Left ventricle myocardium superior (tissue), 1 donor: ENCODE measurements at regions not wholly inside any gene's neighbourhood (a gene's known extent, or its start where the extent isn't known, plus 50 kb on each side); places are given as distances from the start of the nearest gene placed in this dataset.
A peak's percentile ranks its signal among the peaks of the same experiment; 100 is the strongest.

Experiments
- ATAC-seq: fragments of 200-7000 bp; cut with Tn5 transposase; one replicate; pipeline ENCODE4 v1.9.1; 2020; ENCODE audit warnings: mild to moderate bottlenecking, moderate library complexity
- DNase-seq: peaks from one replicate; pipeline ENCODE4 v3.0.0-alpha.2; 2020
- intact Hi-C: fragments of 100-400 bp; cut with micrococcal nuclease; formaldehyde crosslinking; loops from one replicate; pipeline ENCODE4 v1.11.0; 2022
- donor health status: DM: no; HTN: yes; CAD: no; lungs with severe emphysema.

- DNase-seq (no peak), ATAC-seq (no peak)
- intact Hi-C loops: no loop called here
Observed at GRCh38 chr21:41108668-41109585, 59.0 kb upstream of the BACE2 start.

DNA sequence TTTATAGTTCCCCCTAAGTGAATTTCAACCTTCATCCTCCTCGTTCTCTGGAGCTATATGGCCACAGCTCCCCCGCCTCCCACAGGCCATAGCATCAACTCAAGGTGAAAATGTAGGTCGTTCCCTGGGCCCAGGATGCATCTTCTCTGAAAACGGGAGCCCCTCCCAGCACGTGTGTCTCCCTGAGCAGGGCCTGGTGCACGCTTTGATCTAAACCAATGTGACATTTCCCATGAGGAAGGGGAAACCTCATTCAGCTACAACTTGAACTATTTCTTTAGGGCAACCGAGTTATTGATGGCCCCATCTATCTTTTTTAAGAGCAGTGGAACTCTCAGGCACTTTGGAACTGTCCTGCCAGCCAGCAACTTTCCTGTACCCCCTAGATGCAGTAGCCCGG lies 57.8 kb upstream of the BACE2 start:
- ATAC-seq: no peak

DNA sequence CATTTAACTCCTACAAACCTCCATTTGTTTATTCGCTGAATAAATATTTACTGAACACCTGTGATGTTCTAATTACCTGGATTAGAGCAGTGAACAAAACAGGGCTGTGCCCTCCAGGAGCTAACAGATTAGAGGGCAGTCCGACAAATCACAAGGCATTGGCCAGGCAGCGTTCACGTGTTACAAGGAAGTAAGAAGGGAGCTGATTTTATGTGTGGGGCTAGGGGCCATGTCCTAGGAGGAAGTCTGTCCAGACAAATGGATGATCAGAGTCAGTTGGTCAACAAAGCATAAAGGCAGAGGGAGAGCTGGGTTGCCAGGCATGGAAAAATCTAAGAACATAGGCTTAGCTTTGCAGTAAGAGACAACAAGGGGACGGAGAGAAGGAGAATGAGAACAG lies 57.3 kb upstream of the BACE2 start:
- intact Hi-C loops: no loop called here
- DNase-seq (no peak), ATAC-seq (no peak)

More for the DNA sequence above, 57.8 kb upstream of the BACE2 start:
- intact Hi-C loops: no loop called here
- DNase-seq: no peak

GRCh38 chr21:41111681-41112080 lies 56.3 kb upstream of the BACE2 start:
- intact Hi-C loops: no loop called here
- no peak for DNase-seq
- ATAC-seq: no peak

- DNase-seq (peak; percentile 22), ATAC-seq (peak; percentile 39)
- intact Hi-C loops: no loop called here
Observed at GRCh38 chr21:41112740-41113692, 54.9 kb upstream of the BACE2 start.

- ATAC-seq (no peak), DNase-seq (no peak)
- intact Hi-C loops: no loop called here
Observed at GRCh38 chr21:41115851-41116250, 52.1 kb upstream of the BACE2 start.
